Endothelial cell of umbilical vein (primary cell): ENCODE measurements at regions not wholly inside any gene's neighbourhood (a gene's known extent, or its start where the extent isn't known, plus 50 kb on each side); places are given as distances from the start of the nearest gene placed in this dataset.

Experiments used
- BruUV-seq: library from RNA; stranded (reverse); fragments of 400-500 nt; replicated peaks from 2 replicates; lab custom pipeline; 2021; lab: Mats Ljungman, UMichigan
- CTCF ChIA-PET: fragments of 300-600, 350-600 bp; sonication (Branson Sonifier 250); formaldehyde crosslinking; loops from one replicate; lab custom pipeline; 2021; ENCODE audit warnings: antibody characterized with exemption, inconsistent platforms; lab: Charles Lee
- POLR2A ChIA-PET: fragments of 300-600, 350-600 bp; sonication (Branson Sonifier 250); formaldehyde crosslinking; loops from one replicate; lab custom pipeline; 2021; ENCODE audit warnings: antibody characterized with exemption, inconsistent platforms; lab: Charles Lee
- DNase-seq: peaks from one replicate; pipeline ENCODE4 v3.0.0-alpha.2; 2011; ENCODE audit warnings: low read depth, low spot score
- FAIRE-seq: peaks from 2 replicates; lab custom pipeline; 2011; peaks lifted over from hg19 to GRCh38; lab: Jason Lieb, UNC
- H2AFZ ChIP-seq: 2 replicates; pipeline ENCODE4 v1.6.0; 2012; ENCODE audit warnings: low read depth, low read length, control low read depth, inconsistent platforms
- H3K27ac ChIP-seq: 2 replicates; pipeline ENCODE4 v1.5.1; 2011; ENCODE audit warnings: low read depth, mild to moderate bottlenecking, control low read depth, low read length, moderate library complexity; ENCODE audit not compliant: insufficient read depth
- H3K27me3 ChIP-seq, 2 experiments: 2 replicates each; pipeline versions ENCODE4 v1.6.0 to v1.6.1; 2011; ENCODE audit warnings: low read length in 2 of 2, mixed read lengths in 1 of 2; ENCODE audit not compliant: control insufficient read depth in 2 of 2, insufficient read depth in 2 of 2
- H3K36me3 ChIP-seq, 2 experiments: 2 replicates in 1 of 2; 3 replicates in 1 of 2; pipeline ENCODE4 v1.5.1; 2011; ENCODE audit warnings: low read length in 2 of 2, mild to moderate bottlenecking in 1 of 2, moderate library complexity in 1 of 2; ENCODE audit not compliant: control insufficient read depth in 2 of 2, insufficient read depth in 2 of 2; ENCODE audit errors: extremely low read depth in 1 of 2
- H3K4me1 ChIP-seq: 3 replicates; pipeline ENCODE4 v1.5.1; 2011; ENCODE audit warnings: mild to moderate bottlenecking, low read length; ENCODE audit not compliant: control insufficient read depth, insufficient read depth; ENCODE audit errors: extremely low read depth
- H3K4me2 ChIP-seq: 2 replicates; pipeline ENCODE4 v1.6.1; 2011; ENCODE audit warnings: low read length, control low read depth, mixed read lengths; ENCODE audit not compliant: insufficient read depth
- H3K4me3 ChIP-seq, 3 experiments: fragments of 200-600 bp in 1 of 3; sonication (generic), shearing (Covaris generic) in 1 of 3; replicated peaks in 1 of 3; 2 replicates each; pipeline ENCODE4 v1.5.1; 2011 to 2016; ENCODE audit warnings: control low read depth in 3 of 3, low read length in 3 of 3, mild to moderate bottlenecking in 2 of 3, inconsistent platforms in 1 of 3, low read depth in 1 of 3, moderate library complexity in 1 of 3; ENCODE audit not compliant: insufficient read depth in 1 of 3
- H3K79me2 ChIP-seq: 2 replicates; pipeline ENCODE4 v1.6.0; 2012; ENCODE audit warnings: low read length, inconsistent platforms; ENCODE audit not compliant: control insufficient read depth, insufficient read depth
- H3K9ac ChIP-seq: replicated peaks from 2 replicates; pipeline ENCODE3; 2011; ENCODE audit warnings: low read length, control low read depth; ENCODE audit not compliant: insufficient read depth; ENCODE audit errors: extremely low read depth
- H3K9me1 ChIP-seq: replicated peaks from 3 replicates; pipeline ENCODE4 v1.6.0; 2011; ENCODE audit warnings: mild to moderate bottlenecking, low read length; ENCODE audit not compliant: control insufficient read depth, insufficient read depth; ENCODE audit errors: extremely low read depth
- H3K9me3 ChIP-seq: replicated peaks from 2 replicates; pipeline ENCODE4 v1.5.1; 2012; ENCODE audit warnings: low read length, inconsistent platforms; ENCODE audit not compliant: control insufficient read depth, insufficient read depth
- H4K20me1 ChIP-seq: replicated peaks from 2 replicates; pipeline ENCODE3; 2011; ENCODE audit warnings: mild to moderate bottlenecking, low read length; ENCODE audit not compliant: control insufficient read depth, insufficient read depth; ENCODE audit errors: extremely low read depth
- EZH2 ChIP-seq: IDR thresholded peaks from 2 replicates; pipeline ENCODE4 v1.6.1; 2012; ENCODE audit warnings: borderline replicate concordance, low read depth, mild to moderate bottlenecking, moderate library complexity, low read length, inconsistent platforms; ENCODE audit not compliant: severe bottlenecking
- FOS ChIP-seq: IDR thresholded peaks from 2 replicates; pipeline ENCODE4 v1.6.1; 2011; ENCODE audit warnings: mild to moderate bottlenecking, low read length, moderate library complexity, borderline replicate concordance; ENCODE audit not compliant: insufficient read depth
- GATA2 ChIP-seq: IDR thresholded peaks from 2 replicates; pipeline ENCODE4 v1.7.0; 2011; ENCODE audit warnings: low read depth, mild to moderate bottlenecking, moderate library complexity, mixed read lengths, low read length; ENCODE audit not compliant: insufficient read length, insufficient read depth
- JUN ChIP-seq: IDR thresholded peaks from 2 replicates; pipeline ENCODE4 v1.6.1; 2011; ENCODE audit warnings: borderline replicate concordance, low read depth; ENCODE audit not compliant: insufficient read length, insufficient read depth
- MYC ChIP-seq: IDR thresholded peaks from one replicate; pipeline ENCODE4 v1.6.1; 2011; ENCODE audit warnings: mild to moderate bottlenecking, low read depth, low read length
- POLR2A ChIP-seq: IDR thresholded peaks from 2 replicates; pipeline ENCODE4 v1.6.1; 2012; ENCODE audit warnings: low read depth, mild to moderate bottlenecking, control low read depth, low read length
- POLR2AphosphoS5 ChIP-seq: IDR thresholded peaks from 2 replicates; pipeline ENCODE4 v1.6.1; 2012; ENCODE audit warnings: low read depth, mild to moderate bottlenecking, control low read depth, low read length, moderate library complexity; ENCODE audit not compliant: insufficient read depth
- dilution Hi-C: fragments of 300-500 bp; cut with MboI; formaldehyde crosslinking; loops from one replicate; pipeline ENCODE4 v1.15.0; 2019; ENCODE audit warnings: low sequenced_read_pairs; ENCODE audit not compliant: extremely low pct_ligation_motif_present
- intact Hi-C: fragments of 100-400 bp; cut with micrococcal nuclease; formaldehyde crosslinking; loops from one replicate; pipeline ENCODE4 v1.10.0; 2022
- TF ChIP-seq, protein P1 (sequence below): IDR thresholded peaks from 2 replicates; pipeline ENCODE4 v1.6.1; 2011; ENCODE audit not compliant: insufficient read depth, insufficient read length
- TF ChIP-seq, protein P2 (sequence below), 2 donors: IDR thresholded peaks; 1 replicate in 1 of 2; 2 replicates in 1 of 2; pipeline ENCODE4 v1.5.1; 2011; ENCODE audit warnings: low read length in 2 of 2, mild to moderate bottlenecking in 2 of 2, moderate library complexity in 2 of 2, control low read depth in 1 of 2, inconsistent platforms in 1 of 2, low read depth in 1 of 2; ENCODE audit not compliant: insufficient read depth in 1 of 2; ENCODE audit errors: extremely low read depth in 1 of 2

GRCh38 chr19:31943778-31944177, 401.6 kb upstream of the ZNF507 start:
- DNase-seq (no peak), FAIRE-seq (no peak)
- Histone ChIP-seq H2AFZ (no peak overlapping the region), H3K9me1 (no peaks in the 10 kb centered on the region), H3K36me3 (no peaks in the 10 kb centered on the region), H3K4me2 (no peak overlapping the region), H3K4me1 (no peaks in the 10 kb centered on the region), H3K27ac (no peak overlapping the region), H3K9me3 (peaks cover 4% of the 10 kb centered on the region), H4K20me1 (no peaks in the 10 kb centered on the region), H3K9ac (no peak overlapping the region), H3K79me2 (no peaks in the 10 kb centered on the region), H3K27me3 (no peaks in the 10 kb centered on the region), H3K4me3 (no peak overlapping the region)
- ChIA-PET POLR2A (no interaction called here), CTCF (no interaction called here)
- no TSS peak for BruUV-seq
- dilution Hi-C loops, result no loop called here
- intact Hi-C loops, result no loop called here
- no peak for TF ChIP-seq MYC
- TF ChIP-seq, protein P1, sequence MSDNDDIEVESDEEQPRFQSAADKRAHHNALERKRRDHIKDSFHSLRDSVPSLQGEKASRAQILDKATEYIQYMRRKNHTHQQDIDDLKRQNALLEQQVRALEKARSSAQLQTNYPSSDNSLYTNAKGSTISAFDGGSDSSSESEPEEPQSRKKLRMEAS, result no peak
- TF ChIP-seq POLR2AphosphoS5, result no peak
- no peak for TF ChIP-seq EZH2
- TF ChIP-seq FOS, result no peak
- TF ChIP-seq GATA2, result no peak
- TF ChIP-seq, protein P2, sequence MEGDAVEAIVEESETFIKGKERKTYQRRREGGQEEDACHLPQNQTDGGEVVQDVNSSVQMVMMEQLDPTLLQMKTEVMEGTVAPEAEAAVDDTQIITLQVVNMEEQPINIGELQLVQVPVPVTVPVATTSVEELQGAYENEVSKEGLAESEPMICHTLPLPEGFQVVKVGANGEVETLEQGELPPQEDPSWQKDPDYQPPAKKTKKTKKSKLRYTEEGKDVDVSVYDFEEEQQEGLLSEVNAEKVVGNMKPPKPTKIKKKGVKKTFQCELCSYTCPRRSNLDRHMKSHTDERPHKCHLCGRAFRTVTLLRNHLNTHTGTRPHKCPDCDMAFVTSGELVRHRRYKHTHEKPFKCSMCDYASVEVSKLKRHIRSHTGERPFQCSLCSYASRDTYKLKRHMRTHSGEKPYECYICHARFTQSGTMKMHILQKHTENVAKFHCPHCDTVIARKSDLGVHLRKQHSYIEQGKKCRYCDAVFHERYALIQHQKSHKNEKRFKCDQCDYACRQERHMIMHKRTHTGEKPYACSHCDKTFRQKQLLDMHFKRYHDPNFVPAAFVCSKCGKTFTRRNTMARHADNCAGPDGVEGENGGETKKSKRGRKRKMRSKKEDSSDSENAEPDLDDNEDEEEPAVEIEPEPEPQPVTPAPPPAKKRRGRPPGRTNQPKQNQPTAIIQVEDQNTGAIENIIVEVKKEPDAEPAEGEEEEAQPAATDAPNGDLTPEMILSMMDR (IDR thresholded peaks at IDR 0.05; ENCODE audit: extremely low read depth in 1 of 2, insufficient read depth in 1 of 2, low read depth in 1 of 2, low read length in 2 of 2), result no peak
- TF ChIP-seq POLR2A, result no peak
- TF ChIP-seq JUN, result no peak
